22Rv1 (cell line): ENCODE measurements at regions not wholly inside any gene's neighbourhood (a gene's known extent, or its start where the extent isn't known, plus 50 kb on each side); places are given as distances from the start of the nearest gene placed in this dataset.

Experiments used
- CTCF ChIP-seq: fragments of 450-650 bp; IDR thresholded peaks from 2 replicates; pipeline ENCODE4 v1.5.1; 2017; ENCODE audit warnings: mild to moderate bottlenecking
- ZFX ChIP-seq: fragments of 450-650 bp; IDR thresholded peaks from 2 replicates; pipeline ENCODE4 v1.6.1; 2017; ENCODE audit warnings: antibody characterized with exemption, borderline replicate concordance

DNA sequence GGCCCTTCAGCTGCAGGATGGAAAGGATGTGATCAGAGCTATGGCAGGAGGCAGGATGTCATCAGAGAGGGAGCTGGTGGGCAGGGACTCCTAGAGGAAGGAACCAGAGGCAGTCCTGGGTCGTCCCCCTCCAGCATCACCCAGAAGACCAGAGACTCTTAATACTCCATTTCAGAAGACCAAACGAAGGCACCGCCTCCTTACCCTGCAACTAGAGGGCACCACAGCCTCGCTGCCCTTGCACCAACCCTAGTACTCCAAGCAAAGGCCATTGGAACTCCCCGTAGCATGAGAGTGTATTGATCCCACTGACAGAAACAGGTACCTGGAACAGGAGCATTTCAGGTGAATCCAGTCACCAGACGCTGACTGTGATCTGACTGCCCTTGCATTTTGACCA, 598.1 kb downstream of the NPHP4 start:
- TF ChIP-seq CTCF = 0 out of 2 replicates have a peak, but pooled peaks have one; percentile 5
- TF ChIP-seq ZFX = no peak
